ENCODE measurements at regions not wholly inside any gene's neighbourhood (a gene's known extent, or its start where the extent isn't known, plus 50 kb on each side); places are given as distances from the start of the nearest gene placed in this dataset.

- Histone ChIP-seq H3K79me2 (ENCODE audit: control insufficient read depth, insufficient read depth, low read length) (no peaks in the 10 kb centered on the region), H3K9me3 (replicated peaks; ENCODE audit: control insufficient read depth, insufficient read depth, low read length) (no peaks in the 10 kb centered on the region), H3K36me3 (ENCODE audit: control insufficient read depth in 2 of 2, extremely low read depth in 1 of 2, insufficient read depth in 2 of 2, low read length in 2 of 2) (no peaks in the 10 kb centered on the region), H2AFZ (ENCODE audit: low read depth, low read length) (no peak overlapping the region), H3K27ac (ENCODE audit: insufficient read depth, low read depth, low read length) (no peak overlapping the region), H3K9me1 (replicated peaks; ENCODE audit: control insufficient read depth, extremely low read depth, insufficient read depth, low read length) (no peaks in the 10 kb centered on the region), H3K9ac (replicated peaks; ENCODE audit: extremely low read depth, insufficient read depth, low read length) (no peak overlapping the region), H3K4me2 (ENCODE audit: insufficient read depth, low read length) (no peak overlapping the region), H3K4me3 (replicated peaks in 1 of 3; ENCODE audit: insufficient read depth in 1 of 3, low read depth in 1 of 3, low read length in 3 of 3) (no peak overlapping the region), H4K20me1 (replicated peaks; ENCODE audit: control insufficient read depth, extremely low read depth, insufficient read depth, low read length) (no peaks in the 10 kb centered on the region), H3K4me1 (ENCODE audit: control insufficient read depth, extremely low read depth, insufficient read depth, low read length) (peaks cover under 1% of the 10 kb centered on the region), H3K27me3 (ENCODE audit: control insufficient read depth in 2 of 2, insufficient read depth in 2 of 2, low read length in 2 of 2) (no peaks in the 10 kb centered on the region)
- no peak for FAIRE-seq
- ChIA-PET CTCF (no interaction called here), POLR2A (no interaction called here)
- dilution Hi-C loops (cut with MboI; ENCODE audit: extremely low pct_ligation_motif_present, low sequenced_read_pairs) (no loop called here), intact Hi-C loops (cut with micrococcal nuclease) (no loop called here)
- TF ChIP-seq JUN (IDR thresholded peaks at IDR 0.05; ENCODE audit: borderline replicate concordance, insufficient read depth, insufficient read length, low read depth) (no peak), EZH2 (IDR thresholded peaks at IDR 0.05; ENCODE audit: borderline replicate concordance, low read depth, low read length, severe bottlenecking) (no peak), POLR2AphosphoS5 (IDR thresholded peaks at IDR 0.05; ENCODE audit: insufficient read depth, low read depth, low read length) (no peak), MYC (IDR thresholded peaks at IDR 0.05; ENCODE audit: low read depth, low read length) (no peak), GATA2 (IDR thresholded peaks at IDR 0.05; ENCODE audit: insufficient read depth, insufficient read length, low read depth, low read length) (no peak), FOS (IDR thresholded peaks at IDR 0.05; ENCODE audit: borderline replicate concordance, insufficient read depth, low read length) (no peak), POLR2A (IDR thresholded peaks at IDR 0.05; ENCODE audit: low read depth, low read length) (no peak), MAX (IDR thresholded peaks at IDR 0.05; ENCODE audit: insufficient read depth, insufficient read length) (no peak)
- TF ChIP-seq, protein P1, sequence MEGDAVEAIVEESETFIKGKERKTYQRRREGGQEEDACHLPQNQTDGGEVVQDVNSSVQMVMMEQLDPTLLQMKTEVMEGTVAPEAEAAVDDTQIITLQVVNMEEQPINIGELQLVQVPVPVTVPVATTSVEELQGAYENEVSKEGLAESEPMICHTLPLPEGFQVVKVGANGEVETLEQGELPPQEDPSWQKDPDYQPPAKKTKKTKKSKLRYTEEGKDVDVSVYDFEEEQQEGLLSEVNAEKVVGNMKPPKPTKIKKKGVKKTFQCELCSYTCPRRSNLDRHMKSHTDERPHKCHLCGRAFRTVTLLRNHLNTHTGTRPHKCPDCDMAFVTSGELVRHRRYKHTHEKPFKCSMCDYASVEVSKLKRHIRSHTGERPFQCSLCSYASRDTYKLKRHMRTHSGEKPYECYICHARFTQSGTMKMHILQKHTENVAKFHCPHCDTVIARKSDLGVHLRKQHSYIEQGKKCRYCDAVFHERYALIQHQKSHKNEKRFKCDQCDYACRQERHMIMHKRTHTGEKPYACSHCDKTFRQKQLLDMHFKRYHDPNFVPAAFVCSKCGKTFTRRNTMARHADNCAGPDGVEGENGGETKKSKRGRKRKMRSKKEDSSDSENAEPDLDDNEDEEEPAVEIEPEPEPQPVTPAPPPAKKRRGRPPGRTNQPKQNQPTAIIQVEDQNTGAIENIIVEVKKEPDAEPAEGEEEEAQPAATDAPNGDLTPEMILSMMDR (IDR thresholded peaks at IDR 0.05; ENCODE audit: extremely low read depth in 1 of 2, insufficient read depth in 1 of 2, low read depth in 1 of 2, low read length in 2 of 2), result no peak
- no peak for DNase-seq (ENCODE audit: low read depth, low spot score)
- BruUV-seq (replicated peaks), result no TSS peak
Measured at GRCh38 chr5:34544403-34544802, 111.7 kb upstream of the RAI14 start.
